HK-2 (cell line): ENCODE measurements at regions not wholly inside any gene's neighbourhood (a gene's known extent, or its start where the extent isn't known, plus 50 kb on each side); places are given as distances from the start of the nearest gene placed in this dataset.

Source experiments
- DNase-seq: peaks from one replicate; pipeline ENCODE4 v3.0.0-alpha.2; 2018; ENCODE audit not compliant: unreplicated experiment

- DNase-seq = no peak
Measured at GRCh38 chr16:5854027-5854426, 756.4 kb upstream of the EEF2KMT start.

GRCh38 chr16:5852151-5852550 is 754.6 kb upstream of the EEF2KMT start:
- no peak for DNase-seq

DNA sequence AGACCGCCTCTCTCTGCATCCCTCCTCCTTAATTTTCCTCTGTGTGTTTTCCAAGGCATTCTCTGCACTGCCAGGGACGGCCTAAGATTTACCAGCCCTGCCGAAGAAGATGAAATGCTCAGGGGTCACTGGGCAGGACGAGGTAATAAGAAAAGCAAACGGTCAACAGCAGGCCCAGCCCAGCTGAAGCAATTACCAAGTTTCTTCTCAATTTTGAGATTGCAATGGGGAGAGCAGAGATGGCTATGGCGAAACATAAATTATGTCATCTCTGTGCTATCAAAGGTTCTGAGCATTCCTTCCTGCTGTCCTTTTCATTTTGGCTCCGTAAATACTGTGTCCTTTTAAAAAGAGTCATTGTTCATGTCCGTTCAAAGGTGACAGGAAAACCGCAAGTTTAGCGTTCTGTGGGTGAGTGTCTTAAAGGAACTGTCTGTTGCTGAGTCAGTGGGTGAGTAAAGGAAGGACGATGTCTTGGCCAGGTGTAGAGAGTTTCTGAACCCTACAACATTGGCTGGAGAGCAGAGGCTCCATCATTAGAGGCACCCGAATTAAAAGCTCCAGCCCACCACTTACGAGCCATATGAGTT is 753.9 kb upstream of the EEF2KMT start:
- no peak for DNase-seq

DNA sequence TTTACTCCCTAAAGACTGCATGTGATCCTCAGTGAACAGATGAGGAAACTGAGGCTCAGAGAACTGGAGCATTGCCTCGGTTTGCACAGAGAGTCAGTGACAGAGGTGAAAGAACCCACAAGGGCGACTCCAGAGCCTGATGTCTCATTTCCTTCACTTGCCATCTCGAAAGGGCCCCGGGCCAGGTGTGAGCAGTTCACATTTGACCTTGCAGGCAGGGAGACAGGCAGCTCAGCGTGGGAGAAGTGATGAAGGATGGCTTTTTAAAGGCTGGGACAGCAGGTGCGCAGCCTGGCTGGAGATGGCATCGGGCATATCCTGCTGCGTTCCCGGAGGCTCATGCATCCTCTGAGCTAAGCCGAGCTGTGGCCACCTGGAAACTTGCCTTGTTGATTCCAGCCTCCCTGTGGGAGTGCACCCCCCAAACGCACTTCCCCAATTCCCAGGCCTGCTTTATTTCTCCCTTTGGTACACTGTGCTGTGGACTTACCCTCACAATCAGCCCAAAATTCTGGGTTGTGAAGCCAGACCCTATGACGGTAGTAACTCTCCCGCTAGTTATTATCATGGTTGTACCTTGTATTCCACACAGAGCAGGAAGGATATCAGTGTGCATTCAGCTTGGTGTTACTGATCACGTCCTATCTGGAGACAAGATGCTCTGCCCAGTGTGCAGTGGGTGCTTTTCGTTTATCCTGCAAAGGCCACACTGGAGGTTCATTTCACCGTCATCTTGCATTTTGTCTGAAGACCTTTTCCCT is 753.2 kb upstream of the EEF2KMT start:
- no peak for DNase-seq

DNA sequence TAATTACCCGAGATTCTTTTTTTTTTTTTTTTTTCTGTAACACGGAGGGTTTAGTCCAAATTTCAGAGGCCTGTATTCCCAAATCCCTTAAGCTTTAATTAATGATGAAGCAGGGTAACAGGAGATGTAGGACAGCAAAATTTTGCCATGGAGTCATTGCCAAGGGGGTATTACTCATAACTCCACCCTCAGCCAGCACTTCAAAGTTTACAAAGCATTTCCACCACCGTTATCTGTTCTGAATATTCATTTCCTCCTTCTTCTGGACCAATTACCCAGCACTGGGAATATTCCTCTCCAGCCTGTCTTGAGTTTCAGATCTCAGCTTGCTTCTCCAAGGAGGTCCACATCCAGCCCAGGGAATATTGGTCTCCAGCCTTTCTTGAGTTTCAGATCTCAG is 747.5 kb upstream of the EEF2KMT start:
- no peak for DNase-seq

DNA sequence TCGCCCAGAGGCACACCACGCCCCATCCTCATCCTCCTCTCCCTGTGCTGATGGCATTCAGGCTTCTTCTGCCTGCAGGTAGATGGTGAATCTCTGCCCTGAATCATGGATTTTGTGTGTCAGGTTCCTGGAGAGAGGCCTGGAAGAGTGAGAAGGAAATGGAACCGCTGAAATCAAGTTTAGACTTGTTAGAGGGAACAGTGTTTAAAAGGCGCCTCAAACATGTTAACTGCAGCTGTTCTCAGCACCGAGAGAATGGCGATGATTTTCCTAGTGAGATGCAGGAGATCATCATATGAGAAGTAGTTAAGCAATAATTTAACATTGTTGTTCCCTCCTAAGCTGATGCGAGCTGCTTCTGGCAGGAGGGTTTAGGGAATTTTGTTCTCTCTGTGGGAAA is 744.4 kb upstream of the EEF2KMT start:
- no peak for DNase-seq

DNA sequence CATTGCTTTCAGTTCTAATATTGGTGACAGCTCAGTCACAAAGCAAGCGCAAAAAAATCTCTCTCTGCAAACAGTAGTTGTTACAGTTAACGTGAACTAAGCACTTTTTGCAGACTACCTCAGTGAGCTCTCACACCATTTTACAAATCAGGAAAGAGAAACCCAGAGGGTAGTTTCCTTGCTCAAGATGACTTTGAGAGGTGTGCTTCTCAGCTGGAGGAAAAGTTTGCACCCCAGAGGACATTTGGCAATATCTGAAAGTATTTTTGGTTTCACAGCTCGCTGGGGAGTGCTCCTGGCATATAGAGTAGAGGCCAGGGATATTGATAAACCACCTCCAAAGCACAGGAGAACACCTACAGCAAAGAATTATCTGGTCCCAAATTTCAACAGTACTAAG is 741.1 kb upstream of the EEF2KMT start:
- DNase-seq = no peak

GRCh38 chr16:5838071-5838470 is 740.5 kb upstream of the EEF2KMT start:
- DNase-seq = no peak

- no peak for DNase-seq
Measured at GRCh38 chr16:5837007-5837670, 739.5 kb upstream of the EEF2KMT start.

GRCh38 chr16:5835876-5836275 is 738.3 kb upstream of the EEF2KMT start:
- no peak for DNase-seq

- no peak for DNase-seq
Measured at GRCh38 chr16:5826332-5826731, 728.7 kb upstream of the EEF2KMT start.

GRCh38 chr16:5820472-5820871 is 722.9 kb upstream of the EEF2KMT start:
- no peak for DNase-seq

- DNase-seq = no peak
Measured at GRCh38 chr16:5815570-5816237, 718.1 kb upstream of the EEF2KMT start.

GRCh38 chr16:5801396-5801795 is 703.8 kb upstream of the EEF2KMT start:
- no peak for DNase-seq

DNA sequence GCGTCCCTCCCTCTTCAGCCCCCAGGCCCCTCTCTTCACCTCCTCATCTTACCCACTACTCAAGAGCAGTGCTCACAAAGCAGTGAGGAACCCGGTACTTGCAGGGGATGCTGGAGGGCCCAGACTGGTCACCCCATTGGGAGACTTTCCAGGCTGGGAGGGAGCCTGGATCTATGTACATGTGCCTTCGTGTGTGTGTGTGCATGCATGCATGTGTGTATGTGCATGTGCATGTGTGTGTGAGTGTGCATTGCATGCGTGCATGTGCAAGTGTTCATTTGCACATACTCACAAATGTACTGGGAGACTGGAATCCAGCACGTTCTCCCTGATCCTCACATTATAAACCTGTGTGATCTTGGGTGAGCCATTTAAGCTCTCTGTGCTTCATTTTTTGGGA is 696.0 kb upstream of the EEF2KMT start:
- no peak for DNase-seq

DNA sequence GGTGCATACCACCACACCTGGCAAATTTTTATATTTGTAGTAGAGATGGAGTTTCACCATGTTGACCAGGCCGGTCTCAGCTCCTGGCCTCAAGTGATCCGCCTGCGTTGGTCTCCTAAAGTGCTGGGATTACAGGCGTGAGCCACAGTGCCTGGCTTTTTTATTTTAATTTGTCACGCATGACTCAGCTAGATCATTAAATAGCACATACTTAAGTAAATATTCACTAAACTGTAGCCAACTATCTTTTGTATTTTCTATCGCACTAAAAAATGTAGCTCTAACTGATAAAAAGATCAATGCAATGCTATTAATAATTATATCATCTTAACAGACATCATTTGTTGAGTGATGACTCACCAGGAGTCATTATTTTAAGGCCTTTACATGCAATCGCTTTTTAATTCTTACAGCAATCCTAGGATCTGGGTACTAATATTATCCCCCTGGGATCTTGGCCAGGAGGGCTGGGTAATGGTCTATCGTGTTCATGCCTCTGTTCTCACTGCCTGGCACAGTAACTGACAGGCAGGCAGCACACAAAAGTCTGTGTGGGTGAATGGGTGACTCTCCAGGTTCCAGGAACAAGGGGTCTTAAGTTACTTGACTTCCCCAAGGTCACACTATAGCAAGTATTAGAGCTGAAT is 693.5 kb upstream of the EEF2KMT start:
- DNase-seq = no peak

GRCh38 chr16:5790512-5790911 is 692.9 kb upstream of the EEF2KMT start:
- DNase-seq = no peak

- DNase-seq = no peak
Measured at GRCh38 chr16:5789033-5789432, 691.4 kb upstream of the EEF2KMT start.

- no peak for DNase-seq
Measured at GRCh38 chr16:5781436-5781835, 683.8 kb upstream of the EEF2KMT start.

DNA sequence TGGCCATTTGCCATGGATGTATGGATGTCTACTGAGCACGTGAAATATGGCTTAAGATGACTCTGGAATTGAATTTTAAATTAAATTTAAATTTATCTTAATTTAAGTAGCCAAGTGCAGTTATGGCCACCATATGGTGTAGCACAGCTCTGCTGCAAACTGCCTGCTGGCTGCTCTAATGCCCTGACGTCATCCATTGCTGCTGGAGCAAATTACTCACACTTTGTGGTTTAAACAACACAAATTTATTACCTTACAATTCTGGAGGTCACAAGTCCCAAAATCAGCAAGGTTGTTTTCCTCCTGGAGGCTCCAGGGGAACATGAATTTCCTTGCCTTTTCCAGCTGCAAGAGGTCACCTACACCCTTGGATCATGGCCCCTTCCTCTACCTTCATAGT is 679.3 kb upstream of the EEF2KMT start:
- no peak for DNase-seq

DNA sequence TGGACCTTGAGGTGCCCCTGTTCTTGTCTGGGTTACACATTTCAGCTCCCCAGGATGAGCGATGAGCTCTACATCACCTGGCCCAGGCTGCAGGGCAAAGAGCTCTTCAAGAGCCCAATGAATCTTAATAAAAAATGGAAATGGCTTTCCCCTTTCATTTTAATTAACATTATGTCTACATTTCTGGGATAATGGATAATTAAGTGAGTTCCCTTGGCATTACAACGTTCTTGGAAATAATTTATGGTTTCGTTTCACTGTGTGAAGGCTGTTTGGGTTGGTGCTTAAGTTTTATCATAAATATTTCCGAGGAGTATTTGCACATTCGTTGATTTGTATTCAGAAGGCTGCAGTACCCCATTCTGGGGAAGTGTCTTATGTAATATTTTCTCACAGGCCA is 678.3 kb upstream of the EEF2KMT start:
- no peak for DNase-seq

GRCh38 chr16:5770118-5770517 is 672.5 kb upstream of the EEF2KMT start:
- DNase-seq = no peak
